ENCODE measurements at regions not wholly inside any gene's neighbourhood (a gene's known extent, or its start where the extent isn't known, plus 50 kb on each side); places are given as distances from the start of the nearest gene placed in this dataset.

- intact Hi-C loops (cut with micrococcal nuclease) (no loop called here), in situ Hi-C loops (cut with MboI; ENCODE audit: low sequenced_read_pairs) (no loop called here)
- CTCF ChIA-PET: interaction anchor here (0.6 to 2.1 kb wide), 2 partner anchors 9 to 197 kb away, joined by 4 to 5 read pairs; no protein-coding TSS in a partner anchor
Measured at GRCh38 chr13:84844473-84844872, 954.7 kb downstream of the SLITRK6 start.

More at GRCh38 chr13:84844473-84844872, 954.7 kb downstream of the SLITRK6 start:
- Histone ChIP-seq H3K56ac (ENCODE audit: extremely low read depth, insufficient read depth, low read length) (no peak overlapping the region), H4K91ac (ENCODE audit: insufficient read depth, low read depth, low read length) (no peak overlapping the region), H3K4me2 (ENCODE audit: low read depth, low read length) (no peak overlapping the region), H2BK20ac (ENCODE audit: low read depth, low read length) (no peak overlapping the region), H2BK15ac (ENCODE audit: low read depth, low read length) (no peak overlapping the region), H3K79me1 (ENCODE audit: low read depth in 1 of 2, low read length in 2 of 2) (no peaks in the 10 kb centered on the region), H2BK120ac (ENCODE audit: low read depth, low read length) (no peak overlapping the region), H3K9me1 (ENCODE audit: insufficient read depth, low read length) (no peaks in the 10 kb centered on the region), H3K4me1 (ENCODE audit: control insufficient read depth, insufficient read depth, low read length) (no peaks in the 10 kb centered on the region), H4K20me1 (ENCODE audit: insufficient read depth, low read length) (no peaks in the 10 kb centered on the region), H3K27me3 (ENCODE audit: control insufficient read depth, insufficient read depth, low read length) (no peaks in the 10 kb centered on the region), H3K18ac (ENCODE audit: low read depth, low read length) (no peak overlapping the region), H2AK5ac (ENCODE audit: low read depth, low read length) (no peak overlapping the region), H2BK5ac (ENCODE audit: low read depth, low read length, poor library complexity, severe bottlenecking) (no peak overlapping the region), H3K27ac (ENCODE audit: insufficient read depth, low read length) (no peak overlapping the region), H2AK9ac (replicated peaks; ENCODE audit: low read depth, low read length, poor library complexity) (no peak overlapping the region), H2AFZ (replicated peaks; ENCODE audit: low read length, poor library complexity) (no peak overlapping the region), H3K4me3 (ENCODE audit: insufficient read depth, low read depth, low read length) (no peak overlapping the region), H4K8ac (ENCODE audit: low read depth in 2 of 2, low read length in 2 of 2) (no peak overlapping the region), H3K4ac (ENCODE audit: low read depth, low read length) (no peak overlapping the region), H3K36me3 (ENCODE audit: control insufficient read depth, insufficient read depth, low read length) (no peaks in the 10 kb centered on the region), H3K23ac (ENCODE audit: low read depth, low read length) (no peak overlapping the region), H3K9ac (ENCODE audit: low read depth, low read length) (no peak overlapping the region), H3K9me3 (ENCODE audit: control insufficient read depth, insufficient read depth, low read length) (no peaks in the 10 kb centered on the region), H4K5ac (ENCODE audit: low read depth, low read length) (no peak overlapping the region), H3K14ac (replicated peaks; ENCODE audit: low read depth, low read length) (no peak overlapping the region)
- no peak for ATAC-seq (ENCODE audit: low read depth)
- no CpG with 5 or more reads among the region's 1 CpG for WGBS, 2 experiments (ENCODE audit: extremely low coverage in 2 of 2, insufficient read length in 1 of 2)
- dilution Hi-C loops (cut with HindIII; ENCODE audit: low sequenced_read_pairs, unreplicated experiment): no loop called here
- BruUV-seq (replicated peaks): no TSS peak
- no peak for DNase-seq
- POLR2A ChIA-PET (ENCODE audit: unreplicated experiment): no interaction called here
- TF ChIP-seq MAFK (IDR thresholded peaks at IDR 0.05; ENCODE audit: low read depth, low read length) (no peak), MAZ (IDR thresholded peaks at IDR 0.05; ENCODE audit: borderline replicate concordance, low read depth, low read length) (no peak), CEBPB (IDR thresholded peaks at IDR 0.05; ENCODE audit: low read depth, low read length) (no peak), ELK1 (IDR thresholded peaks at IDR 0.05; ENCODE audit: borderline replicate concordance, low read depth, low read length) (no peak), RCOR1 (IDR thresholded peaks at IDR 0.05; ENCODE audit: insufficient replicate concordance, low read length) (no peak), POLR2A (IDR thresholded peaks at IDR 0.05; ENCODE audit: low read depth, low read length) (no peak), BHLHE40 (IDR thresholded peaks at IDR 0.05; ENCODE audit: low read depth, low read length) (no peak), RFX5 (IDR thresholded peaks at IDR 0.05; ENCODE audit: low read depth, low read length) (no peak), NFE2L2 (IDR thresholded peaks at IDR 0.05; ENCODE audit: low read depth, low read length) (no peak), RAD21 (IDR thresholded peaks at IDR 0.05; ENCODE audit: low read length) (no peak; the same call in 1 of the 2 replicates), FOS (IDR thresholded peaks at IDR 0.05; ENCODE audit: low read depth, low read length) (no peak), CHD1 (IDR thresholded peaks at IDR 0.05; ENCODE audit: low read depth, low read length) (no peak), SMC3 (IDR thresholded peaks at IDR 0.05; ENCODE audit: low read depth, low read length) (no peak), MXI1 (IDR thresholded peaks at IDR 0.05; ENCODE audit: borderline replicate concordance, low read depth, low read length) (no peak)
- TF ChIP-seq, protein P1, sequence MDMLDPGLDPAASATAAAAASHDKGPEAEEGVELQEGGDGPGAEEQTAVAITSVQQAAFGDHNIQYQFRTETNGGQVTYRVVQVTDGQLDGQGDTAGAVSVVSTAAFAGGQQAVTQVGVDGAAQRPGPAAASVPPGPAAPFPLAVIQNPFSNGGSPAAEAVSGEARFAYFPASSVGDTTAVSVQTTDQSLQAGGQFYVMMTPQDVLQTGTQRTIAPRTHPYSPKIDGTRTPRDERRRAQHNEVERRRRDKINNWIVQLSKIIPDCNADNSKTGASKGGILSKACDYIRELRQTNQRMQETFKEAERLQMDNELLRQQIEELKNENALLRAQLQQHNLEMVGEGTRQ (IDR thresholded peaks at IDR 0.05; ENCODE audit: low read depth, low read length): no peak
- TF ChIP-seq, protein P2, sequence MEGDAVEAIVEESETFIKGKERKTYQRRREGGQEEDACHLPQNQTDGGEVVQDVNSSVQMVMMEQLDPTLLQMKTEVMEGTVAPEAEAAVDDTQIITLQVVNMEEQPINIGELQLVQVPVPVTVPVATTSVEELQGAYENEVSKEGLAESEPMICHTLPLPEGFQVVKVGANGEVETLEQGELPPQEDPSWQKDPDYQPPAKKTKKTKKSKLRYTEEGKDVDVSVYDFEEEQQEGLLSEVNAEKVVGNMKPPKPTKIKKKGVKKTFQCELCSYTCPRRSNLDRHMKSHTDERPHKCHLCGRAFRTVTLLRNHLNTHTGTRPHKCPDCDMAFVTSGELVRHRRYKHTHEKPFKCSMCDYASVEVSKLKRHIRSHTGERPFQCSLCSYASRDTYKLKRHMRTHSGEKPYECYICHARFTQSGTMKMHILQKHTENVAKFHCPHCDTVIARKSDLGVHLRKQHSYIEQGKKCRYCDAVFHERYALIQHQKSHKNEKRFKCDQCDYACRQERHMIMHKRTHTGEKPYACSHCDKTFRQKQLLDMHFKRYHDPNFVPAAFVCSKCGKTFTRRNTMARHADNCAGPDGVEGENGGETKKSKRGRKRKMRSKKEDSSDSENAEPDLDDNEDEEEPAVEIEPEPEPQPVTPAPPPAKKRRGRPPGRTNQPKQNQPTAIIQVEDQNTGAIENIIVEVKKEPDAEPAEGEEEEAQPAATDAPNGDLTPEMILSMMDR (conservative IDR thresholded peaks at IDR 0.05; ENCODE audit: low read depth, low read length): no peak

Measured in IMR-90 (cell line).